VCaP (cell line): ENCODE measurements at regions not wholly inside any gene's neighbourhood (a gene's known extent, or its start where the extent isn't known, plus 50 kb on each side); places are given as distances from the start of the nearest gene placed in this dataset.

Experiments
- H3K27ac ChIP-seq: fragments of 450-650 bp; 2 replicates; pipeline ENCODE4 v1.5.1; 2017
- CTCF ChIP-seq: fragments of 450-650 bp; conservative IDR thresholded peaks from 2 replicates; pipeline ENCODE4 v1.5.1; 2017; ENCODE audit warnings: mild to moderate bottlenecking, moderate library complexity

- H3K27ac ChIP-seq: no peak overlapping the region
- TF ChIP-seq CTCF: no peak
These were observed 125.2 kb upstream of the ZNF91 start for GRCh38 chr19:23520441-23520840.

GRCh38 chr19:23519031-23519430, 123.8 kb upstream of the ZNF91 start:
- H3K27ac ChIP-seq: no peak overlapping the region

GRCh38 chr19:23516266-23516665, 121.0 kb upstream of the ZNF91 start:
- no peak overlapping the region for H3K27ac ChIP-seq
- TF ChIP-seq CTCF: no peak

More at GRCh38 chr19:23519031-23519430, 123.8 kb upstream of the ZNF91 start:
- TF ChIP-seq CTCF: no peak

- no peak for TF ChIP-seq CTCF
These were observed 120.3 kb upstream of the ZNF91 start for GRCh38 chr19:23515551-23515950.

GRCh38 chr19:23512151-23512925, 117.1 kb upstream of the ZNF91 start:
- no peak for TF ChIP-seq CTCF
- H3K27ac ChIP-seq: no peak overlapping the region

More at GRCh38 chr19:23515551-23515950, 120.3 kb upstream of the ZNF91 start:
- H3K27ac ChIP-seq: no peak overlapping the region

- TF ChIP-seq CTCF: no peak
- no peak overlapping the region for H3K27ac ChIP-seq
These were observed 114.6 kb upstream of the ZNF91 start for GRCh38 chr19:23509686-23510450.

- no peak for TF ChIP-seq CTCF
- H3K27ac ChIP-seq: no peak overlapping the region
These were observed 112.2 kb upstream of the ZNF91 start for GRCh38 chr19:23507446-23507845.
